SU-DHL-6 (cell line): ENCODE measurements at regions not wholly inside any gene's neighbourhood (a gene's known extent, or its start where the extent isn't known, plus 50 kb on each side); places are given as distances from the start of the nearest gene placed in this dataset.

Source experiments
- H2AFZ ChIP-seq: fragments of 200-600 bp; sonication (generic); 2 replicates; pipeline ENCODE4 v1.6.1; 2014; ENCODE audit warnings: low read depth, mild to moderate bottlenecking, moderate library complexity, mixed read lengths, antibody characterized with exemption, low read length; ENCODE audit not compliant: severe bottlenecking
- H3F3A ChIP-seq: fragments of 200-600 bp; shearing (Covaris generic); 2 replicates; pipeline ENCODE4 v1.6.0; 2016; ENCODE audit warnings: antibody characterized with exemption, mild to moderate bottlenecking; ENCODE audit not compliant: insufficient read depth
- H3K27ac ChIP-seq: fragments of 200-600 bp; sonication (generic); 2 replicates; pipeline ENCODE4 v1.5.1; 2016; ENCODE audit warnings: low read depth, mild to moderate bottlenecking, low read length, moderate library complexity, mixed read lengths
- H3K27me3 ChIP-seq: fragments of 200-600 bp; sonication (generic), shearing (Covaris generic); 2 replicates; pipeline ENCODE4 v1.6.0; 2014; ENCODE audit warnings: mild to moderate bottlenecking, low read length
- H3K36me3 ChIP-seq: fragments of 200-600 bp; sonication (generic); 2 replicates; pipeline ENCODE4 v1.6.1; 2014; ENCODE audit warnings: mild to moderate bottlenecking, low read length, mixed read lengths
- H3K4me2 ChIP-seq: fragments of 300-600, 200-600 bp; shearing (Covaris generic), sonication (generic); 2 replicates; pipeline ENCODE4 v1.6.0; 2014; ENCODE audit warnings: low read length, low read depth, mild to moderate bottlenecking; ENCODE audit not compliant: poor library complexity, severe bottlenecking
- H3K4me3 ChIP-seq: fragments of 200-600 bp; sonication (generic); 2 replicates; pipeline ENCODE4 v1.5.1; 2014; ENCODE audit warnings: antibody characterized with exemption, low read length, mild to moderate bottlenecking, mixed read lengths; ENCODE audit not compliant: insufficient read depth, poor library complexity, severe bottlenecking
- H3K79me2 ChIP-seq: fragments of 200-600 bp; sonication (generic); 2 replicates; pipeline ENCODE4 v1.6.1; 2014; ENCODE audit warnings: mild to moderate bottlenecking, low read length, moderate library complexity; ENCODE audit not compliant: insufficient read depth
- H3K9ac ChIP-seq: fragments of 200-600 bp; sonication (generic); 2 replicates; pipeline ENCODE4 v1.7.0; 2014; ENCODE audit warnings: mild to moderate bottlenecking, low read length
- H3K9me2 ChIP-seq: fragments of 200-600 bp; sonication (generic); replicated peaks from 2 replicates; pipeline ENCODE4 v1.6.1; 2014; ENCODE audit warnings: low read length; ENCODE audit not compliant: insufficient read depth
- H3K9me3 ChIP-seq: fragments of 200-600 bp; sonication (generic); 2 replicates; pipeline ENCODE4 v1.6.1; 2014; ENCODE audit warnings: low read length, mixed read lengths; ENCODE audit not compliant: insufficient read depth
- H4K20me1 ChIP-seq: fragments of 200-600 bp; sonication (generic); 2 replicates; pipeline ENCODE4 v1.6.1; 2014; ENCODE audit warnings: low read depth, mild to moderate bottlenecking, antibody characterized with exemption, low read length, moderate library complexity, mixed read lengths
- EZH2phosphoT487 ChIP-seq: fragments of 200-600 bp; sonication (generic), shearing (Covaris generic); conservative IDR thresholded peaks from 2 replicates; pipeline ENCODE4 v1.6.1; 2018; ENCODE audit warnings: mild to moderate bottlenecking, antibody characterized with exemption, low read length, moderate library complexity, mixed read lengths
- TF ChIP-seq, protein P1 (sequence below): fragments of 200-600 bp; sonication (generic); IDR thresholded peaks from one replicate; pipeline ENCODE4 v1.5.1; 2017; ENCODE audit warnings: antibody characterized with exemption, mild to moderate bottlenecking, low read length, moderate library complexity; ENCODE audit not compliant: insufficient read depth, poor library complexity, severe bottlenecking

DNA sequence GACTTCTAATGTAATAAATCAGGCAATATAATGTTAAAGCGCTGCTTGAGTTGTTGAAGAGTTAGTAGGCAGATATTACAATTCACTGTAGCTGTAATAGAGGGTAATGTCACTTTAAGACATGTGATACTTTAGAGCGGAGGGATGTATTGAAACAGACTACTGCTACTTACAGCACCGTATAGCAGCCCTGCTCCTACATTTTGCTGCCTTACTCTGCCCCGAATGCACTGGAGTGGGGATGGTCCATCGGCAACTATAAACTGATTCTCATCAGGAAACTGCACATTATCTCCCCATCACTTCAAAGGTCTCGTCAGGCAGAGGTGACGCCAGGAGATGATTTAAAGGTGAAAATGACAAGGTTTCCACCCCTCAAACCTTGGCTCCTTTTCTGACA is 349.7 kb upstream of the SUCLG2 start:
- H3K9me3 ChIP-seq, result no peaks in the 10 kb centered on the region
- no peaks in the 10 kb centered on the region for H4K20me1 ChIP-seq
- H3F3A ChIP-seq, result no peaks in the 10 kb centered on the region
- no peaks in the 10 kb centered on the region for H3K79me2 ChIP-seq
- no peak for TF ChIP-seq EZH2phosphoT487
- TF ChIP-seq, protein P1, sequence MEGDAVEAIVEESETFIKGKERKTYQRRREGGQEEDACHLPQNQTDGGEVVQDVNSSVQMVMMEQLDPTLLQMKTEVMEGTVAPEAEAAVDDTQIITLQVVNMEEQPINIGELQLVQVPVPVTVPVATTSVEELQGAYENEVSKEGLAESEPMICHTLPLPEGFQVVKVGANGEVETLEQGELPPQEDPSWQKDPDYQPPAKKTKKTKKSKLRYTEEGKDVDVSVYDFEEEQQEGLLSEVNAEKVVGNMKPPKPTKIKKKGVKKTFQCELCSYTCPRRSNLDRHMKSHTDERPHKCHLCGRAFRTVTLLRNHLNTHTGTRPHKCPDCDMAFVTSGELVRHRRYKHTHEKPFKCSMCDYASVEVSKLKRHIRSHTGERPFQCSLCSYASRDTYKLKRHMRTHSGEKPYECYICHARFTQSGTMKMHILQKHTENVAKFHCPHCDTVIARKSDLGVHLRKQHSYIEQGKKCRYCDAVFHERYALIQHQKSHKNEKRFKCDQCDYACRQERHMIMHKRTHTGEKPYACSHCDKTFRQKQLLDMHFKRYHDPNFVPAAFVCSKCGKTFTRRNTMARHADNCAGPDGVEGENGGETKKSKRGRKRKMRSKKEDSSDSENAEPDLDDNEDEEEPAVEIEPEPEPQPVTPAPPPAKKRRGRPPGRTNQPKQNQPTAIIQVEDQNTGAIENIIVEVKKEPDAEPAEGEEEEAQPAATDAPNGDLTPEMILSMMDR, result no peak
- no peaks in the 10 kb centered on the region for H3K27me3 ChIP-seq
- no peak overlapping the region for H2AFZ ChIP-seq
- no peak overlapping the region for H3K9ac ChIP-seq
- no peaks in the 10 kb centered on the region for H3K9me2 ChIP-seq
- no peak overlapping the region for H3K27ac ChIP-seq
- H3K4me2 ChIP-seq, result no peak overlapping the region
- no peak overlapping the region for H3K4me3 ChIP-seq
- H3K36me3 ChIP-seq, result no peaks in the 10 kb centered on the region

- Histone ChIP-seq H2AFZ (no peak overlapping the region), H3K79me2 (no peaks in the 10 kb centered on the region), H3K4me2 (no peak overlapping the region), H3K4me3 (no peak overlapping the region), H3K9me3 (no peaks in the 10 kb centered on the region), H4K20me1 (no peaks in the 10 kb centered on the region), H3K9ac (no peak overlapping the region), H3F3A (no peaks in the 10 kb centered on the region), H3K27me3 (no peaks in the 10 kb centered on the region), H3K27ac (no peak overlapping the region), H3K9me2 (no peaks in the 10 kb centered on the region), H3K36me3 (no peaks in the 10 kb centered on the region)
- TF ChIP-seq, protein P1, result no peak
- TF ChIP-seq EZH2phosphoT487, result no peak
These were observed 343.9 kb upstream of the SUCLG2 start for GRCh38 chr3:67998281-67998680.

GRCh38 chr3:67995206-67995605 is 340.8 kb upstream of the SUCLG2 start:
- Histone ChIP-seq H4K20me1 (no peaks in the 10 kb centered on the region), H3F3A (no peaks in the 10 kb centered on the region), H3K4me3 (no peak overlapping the region), H3K79me2 (no peaks in the 10 kb centered on the region), H3K27ac (no peak overlapping the region), H3K27me3 (no peaks in the 10 kb centered on the region), H3K9me3 (no peaks in the 10 kb centered on the region), H3K9ac (no peak overlapping the region), H3K36me3 (no peaks in the 10 kb centered on the region), H3K4me2 (no peak overlapping the region), H2AFZ (no peak overlapping the region), H3K9me2 (no peaks in the 10 kb centered on the region)
- TF ChIP-seq, protein P1, result no peak
- TF ChIP-seq EZH2phosphoT487, result no peak

DNA sequence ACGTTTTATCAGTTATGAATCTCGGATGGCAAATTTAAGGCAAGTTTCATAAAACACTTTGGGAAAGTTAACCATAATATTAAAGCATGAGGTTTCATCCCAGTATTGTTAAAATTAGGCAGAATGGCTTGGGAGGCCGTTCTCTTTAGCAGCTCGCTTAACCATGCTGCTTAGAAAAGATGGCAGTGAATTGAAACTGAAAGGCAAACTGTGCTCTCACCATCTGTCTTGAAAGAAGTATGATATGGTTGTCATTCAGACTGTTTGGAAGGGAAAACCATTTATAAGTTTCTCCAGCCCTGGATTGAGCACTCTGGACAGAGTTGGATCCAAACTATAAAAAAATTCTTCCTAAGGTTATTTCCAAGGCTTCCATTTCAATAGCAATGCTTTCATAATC is 332.3 kb upstream of the SUCLG2 start:
- Histone ChIP-seq H3K4me2 (no peak overlapping the region), H3K9me2 (no peaks in the 10 kb centered on the region), H3K36me3 (no peaks in the 10 kb centered on the region), H3K27ac (no peak overlapping the region), H3K9ac (no peak overlapping the region), H3K9me3 (no peaks in the 10 kb centered on the region), H2AFZ (no peak overlapping the region), H3F3A (no peaks in the 10 kb centered on the region), H4K20me1 (no peaks in the 10 kb centered on the region), H3K79me2 (no peaks in the 10 kb centered on the region), H3K4me3 (no peak overlapping the region), H3K27me3 (no peaks in the 10 kb centered on the region)
- TF ChIP-seq, protein P1, result no peak
- no peak for TF ChIP-seq EZH2phosphoT487
